ENCODE measurements at regions not wholly inside any gene's neighbourhood (a gene's known extent, or its start where the extent isn't known, plus 50 kb on each side); places are given as distances from the start of the nearest gene placed in this dataset.

DNA sequence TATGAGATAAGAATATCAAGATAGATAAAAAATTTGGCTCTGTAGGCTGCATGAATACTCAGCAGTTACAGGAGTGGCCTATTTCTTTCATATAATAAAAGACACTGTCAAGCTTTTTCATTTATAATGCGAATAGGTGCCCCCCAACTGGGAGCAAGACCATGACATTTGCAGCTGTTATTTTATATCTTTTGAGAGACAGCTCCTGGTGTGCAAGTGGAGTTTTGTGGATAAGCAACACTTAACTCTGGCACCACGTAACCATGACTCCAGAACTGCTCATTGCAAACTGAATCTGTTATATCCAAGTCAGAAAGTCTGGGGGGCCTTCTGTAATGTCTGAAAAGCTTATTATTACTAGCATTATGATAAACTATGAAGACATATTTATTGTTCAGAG lies 1372.4 kb downstream of the C4orf33 start:
- TF ChIP-seq, protein P1, sequence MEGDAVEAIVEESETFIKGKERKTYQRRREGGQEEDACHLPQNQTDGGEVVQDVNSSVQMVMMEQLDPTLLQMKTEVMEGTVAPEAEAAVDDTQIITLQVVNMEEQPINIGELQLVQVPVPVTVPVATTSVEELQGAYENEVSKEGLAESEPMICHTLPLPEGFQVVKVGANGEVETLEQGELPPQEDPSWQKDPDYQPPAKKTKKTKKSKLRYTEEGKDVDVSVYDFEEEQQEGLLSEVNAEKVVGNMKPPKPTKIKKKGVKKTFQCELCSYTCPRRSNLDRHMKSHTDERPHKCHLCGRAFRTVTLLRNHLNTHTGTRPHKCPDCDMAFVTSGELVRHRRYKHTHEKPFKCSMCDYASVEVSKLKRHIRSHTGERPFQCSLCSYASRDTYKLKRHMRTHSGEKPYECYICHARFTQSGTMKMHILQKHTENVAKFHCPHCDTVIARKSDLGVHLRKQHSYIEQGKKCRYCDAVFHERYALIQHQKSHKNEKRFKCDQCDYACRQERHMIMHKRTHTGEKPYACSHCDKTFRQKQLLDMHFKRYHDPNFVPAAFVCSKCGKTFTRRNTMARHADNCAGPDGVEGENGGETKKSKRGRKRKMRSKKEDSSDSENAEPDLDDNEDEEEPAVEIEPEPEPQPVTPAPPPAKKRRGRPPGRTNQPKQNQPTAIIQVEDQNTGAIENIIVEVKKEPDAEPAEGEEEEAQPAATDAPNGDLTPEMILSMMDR (IDR thresholded peaks at IDR 0.05; ENCODE audit: insufficient read depth, low read length, poor library complexity, severe bottlenecking), result no peak

DNA sequence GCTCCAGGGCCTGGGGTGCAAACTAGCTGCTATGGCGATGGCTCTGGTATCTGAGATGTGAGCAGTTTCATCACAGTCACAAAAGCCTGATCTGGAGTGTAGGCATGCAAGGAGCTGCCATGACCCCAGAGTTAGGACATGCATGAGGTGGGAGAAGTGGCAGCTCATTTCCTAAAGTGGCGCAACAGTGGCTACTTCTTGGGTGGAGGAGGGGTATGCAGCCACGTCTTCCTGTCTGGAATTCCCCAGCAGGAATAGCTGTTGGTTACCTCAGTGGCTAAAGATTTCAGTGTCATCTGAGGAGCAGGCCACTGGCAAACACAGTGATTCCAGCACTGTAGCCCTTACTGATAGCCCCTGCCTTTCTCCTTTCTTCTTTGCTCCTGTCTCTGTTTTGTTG lies 1382.5 kb downstream of the C4orf33 start:
- no peak overlapping the region for H3K4me3 ChIP-seq (replicated peaks; ENCODE audit: low read depth, low read length)
- no peaks in the 10 kb centered on the region for H3K27me3 ChIP-seq (replicated peaks; ENCODE audit: control insufficient read depth, insufficient read depth, low read length)
- DNase-seq (ENCODE audit: extremely low read depth, insufficient read length), result no peak
- H3K36me3 ChIP-seq (ENCODE audit: control insufficient read depth, insufficient read depth, low read length), result no peaks in the 10 kb centered on the region
- TF ChIP-seq, protein P1 (IDR thresholded peaks at IDR 0.05; ENCODE audit: insufficient read depth, low read length, poor library complexity, severe bottlenecking), result no peak

More for the DNA sequence above, 1372.4 kb downstream of the C4orf33 start:
- DNase-seq (ENCODE audit: extremely low read depth, insufficient read length), result no peak
- H3K36me3 ChIP-seq (ENCODE audit: control insufficient read depth, insufficient read depth, low read length), result no peaks in the 10 kb centered on the region
- no peak overlapping the region for H3K4me3 ChIP-seq (replicated peaks; ENCODE audit: low read depth, low read length)
- H3K27me3 ChIP-seq (replicated peaks; ENCODE audit: control insufficient read depth, insufficient read depth, low read length), result no peaks in the 10 kb centered on the region

DNA sequence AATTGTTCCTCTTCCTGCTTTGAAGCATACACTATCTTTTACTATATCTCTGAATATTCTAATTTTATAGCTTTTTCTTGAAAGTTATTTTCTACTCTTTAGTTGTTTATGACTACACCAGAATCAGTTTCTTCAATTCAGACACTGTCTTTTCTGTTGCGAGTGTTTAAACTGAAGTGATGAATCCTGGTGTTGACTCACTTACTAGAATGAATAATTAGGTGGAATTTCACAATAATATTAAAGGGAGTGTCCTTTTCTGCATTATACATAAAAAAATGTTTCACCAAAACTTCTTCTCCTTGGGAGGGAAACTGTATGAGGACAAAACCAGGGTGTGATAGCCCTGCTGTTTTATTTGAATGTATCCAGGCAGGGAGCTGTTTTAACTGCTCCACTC lies 1383.1 kb downstream of the C4orf33 start:
- Histone ChIP-seq H3K27me3 (replicated peaks; ENCODE audit: control insufficient read depth, insufficient read depth, low read length) (no peaks in the 10 kb centered on the region), H3K36me3 (ENCODE audit: control insufficient read depth, insufficient read depth, low read length) (no peaks in the 10 kb centered on the region), H3K4me3 (replicated peaks; ENCODE audit: low read depth, low read length) (no peak overlapping the region)
- no peak for DNase-seq (ENCODE audit: extremely low read depth, insufficient read length)
- TF ChIP-seq, protein P1 (IDR thresholded peaks at IDR 0.05; ENCODE audit: insufficient read depth, low read length, poor library complexity, severe bottlenecking), result no peak

DNA sequence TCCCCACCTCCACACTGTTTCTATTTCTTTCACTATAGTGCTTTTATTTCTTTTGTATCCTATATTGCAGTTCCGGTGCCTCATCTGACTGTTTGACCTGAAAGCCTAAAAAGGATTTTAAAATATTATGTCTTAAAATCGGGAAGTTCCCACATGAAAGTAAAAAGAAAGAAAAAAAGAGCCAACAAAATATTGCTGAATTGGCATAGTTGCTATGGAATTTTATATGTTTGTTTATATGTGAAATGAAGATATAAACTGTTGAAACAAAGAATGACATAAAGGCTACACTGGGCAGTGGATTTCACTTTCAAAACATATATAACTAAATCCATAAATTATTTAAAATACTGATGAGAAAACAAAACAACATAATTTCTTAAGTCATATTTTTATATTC lies 1383.7 kb downstream of the C4orf33 start:
- Histone ChIP-seq H3K27me3 (replicated peaks; ENCODE audit: control insufficient read depth, insufficient read depth, low read length) (no peaks in the 10 kb centered on the region), H3K4me3 (replicated peaks; ENCODE audit: low read depth, low read length) (no peak overlapping the region), H3K36me3 (ENCODE audit: control insufficient read depth, insufficient read depth, low read length) (no peaks in the 10 kb centered on the region)
- no peak for DNase-seq (ENCODE audit: extremely low read depth, insufficient read length)
- TF ChIP-seq, protein P1 (IDR thresholded peaks at IDR 0.05; ENCODE audit: insufficient read depth, low read length, poor library complexity, severe bottlenecking), result no peak

DNA sequence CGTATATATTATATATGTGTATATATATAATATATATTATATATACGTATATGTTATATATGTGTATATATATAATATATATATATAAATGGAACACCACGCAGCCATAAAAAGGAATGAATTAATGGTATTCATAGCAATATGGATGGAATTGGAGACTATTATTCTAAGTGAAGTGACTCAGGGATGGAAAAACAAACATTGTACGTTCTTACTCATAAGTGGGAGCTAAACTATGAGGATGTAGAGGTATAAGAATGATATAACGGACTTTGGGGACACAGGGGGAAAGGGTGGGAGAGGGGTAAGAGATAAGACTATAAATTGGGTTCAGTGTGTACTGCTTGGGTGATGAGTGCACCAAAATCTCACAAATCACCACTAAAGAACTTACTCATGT lies 1388.9 kb downstream of the C4orf33 start:
- H3K36me3 ChIP-seq (ENCODE audit: control insufficient read depth, insufficient read depth, low read length), result no peaks in the 10 kb centered on the region
- no peak for DNase-seq (ENCODE audit: extremely low read depth, insufficient read length)
- TF ChIP-seq, protein P1 (IDR thresholded peaks at IDR 0.05; ENCODE audit: insufficient read depth, low read length, poor library complexity, severe bottlenecking), result no peak
- H3K4me3 ChIP-seq (replicated peaks; ENCODE audit: low read depth, low read length), result no peak overlapping the region
- H3K27me3 ChIP-seq (replicated peaks; ENCODE audit: control insufficient read depth, insufficient read depth, low read length), result no peaks in the 10 kb centered on the region

DNA sequence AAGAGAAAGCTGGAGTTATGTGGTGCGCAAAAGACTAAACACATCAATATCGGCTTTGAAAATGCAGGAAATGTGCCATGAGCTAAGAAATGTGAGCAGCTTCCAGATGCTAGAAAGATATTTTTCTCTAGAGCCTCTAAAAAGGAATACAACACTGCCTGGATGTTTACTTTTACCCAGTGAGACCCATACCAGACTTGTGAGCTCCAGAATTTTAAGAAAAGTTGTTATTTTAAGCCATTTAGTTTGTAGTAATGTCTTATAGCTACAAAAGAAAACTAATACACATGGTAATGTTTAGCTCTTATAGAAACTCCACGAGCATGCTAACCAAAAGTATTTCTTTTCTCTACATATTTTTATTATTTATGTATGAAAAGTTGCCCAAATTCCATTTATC lies 1389.4 kb downstream of the C4orf33 start:
- DNase-seq (ENCODE audit: extremely low read depth, insufficient read length), result no peak
- H3K27me3 ChIP-seq (replicated peaks; ENCODE audit: control insufficient read depth, insufficient read depth, low read length), result no peaks in the 10 kb centered on the region
- TF ChIP-seq, protein P1 (IDR thresholded peaks at IDR 0.05; ENCODE audit: insufficient read depth, low read length, poor library complexity, severe bottlenecking), result no peak
- H3K36me3 ChIP-seq (ENCODE audit: control insufficient read depth, insufficient read depth, low read length), result no peaks in the 10 kb centered on the region
- H3K4me3 ChIP-seq (replicated peaks; ENCODE audit: low read depth, low read length), result no peak overlapping the region
